ENCODE measurements at regions not wholly inside any gene's neighbourhood (a gene's known extent, or its start where the extent isn't known, plus 50 kb on each side); places are given as distances from the start of the nearest gene placed in this dataset.
A peak's percentile ranks its signal among the peaks of the same experiment; 100 is the strongest.

GRCh38 chr12:74408601-74409166 lies 129.0 kb upstream of the ATXN7L3B start:
- DNase-seq: no peak

- peak; percentile 6 for DNase-seq
Observed at GRCh38 chr12:74412606-74413230, 124.9 kb upstream of the ATXN7L3B start.

- DNase-seq: peak; percentile 26
Observed at GRCh38 chr12:74415633-74416032, 122.0 kb upstream of the ATXN7L3B start.

- DNase-seq: no peak
Observed at GRCh38 chr12:74418573-74418972, 119.1 kb upstream of the ATXN7L3B start.

- no peak for DNase-seq
Observed at GRCh38 chr12:74424778-74425177, 112.9 kb upstream of the ATXN7L3B start.

- no peak for DNase-seq
Observed at GRCh38 chr12:74426091-74426490, 111.5 kb upstream of the ATXN7L3B start.

- no peak for DNase-seq
Observed at GRCh38 chr12:74429535-74429934, 108.1 kb upstream of the ATXN7L3B start.

GRCh38 chr12:74431801-74432200 lies 105.8 kb upstream of the ATXN7L3B start:
- no peak for DNase-seq

- DNase-seq: no peak
Observed at GRCh38 chr12:74440469-74440868, 97.2 kb upstream of the ATXN7L3B start.

- no peak for DNase-seq
Observed at GRCh38 chr12:74441872-74442271, 95.8 kb upstream of the ATXN7L3B start.

- DNase-seq: no peak
Observed at GRCh38 chr12:74446466-74446865, 91.2 kb upstream of the ATXN7L3B start.

- no peak for DNase-seq
Observed at GRCh38 chr12:74449872-74450271, 87.8 kb upstream of the ATXN7L3B start.

GRCh38 chr12:74454109-74454508 lies 83.5 kb upstream of the ATXN7L3B start:
- no peak for DNase-seq

GRCh38 chr12:74455429-74455828 lies 82.2 kb upstream of the ATXN7L3B start:
- no peak for DNase-seq

- no peak for DNase-seq
Observed at GRCh38 chr12:74456431-74456830, 81.2 kb upstream of the ATXN7L3B start.

- DNase-seq: no peak
Observed at GRCh38 chr12:74468401-74468800, 69.2 kb upstream of the ATXN7L3B start.

- no peak for DNase-seq
Observed at GRCh38 chr12:74476234-74476633, 61.4 kb upstream of the ATXN7L3B start.

- no peak for DNase-seq
Observed at GRCh38 chr12:74481078-74481477, 56.6 kb upstream of the ATXN7L3B start.

- no peak for DNase-seq
Observed at GRCh38 chr12:74482115-74482514, 55.5 kb upstream of the ATXN7L3B start.

- no peak for DNase-seq
Observed at GRCh38 chr12:74483057-74483456, 54.6 kb upstream of the ATXN7L3B start.
